Stimulated activated CD4-positive, alpha-beta T cell treated with anti-CD3 and anti-CD28 coated beads, TNF-alpha, amount 100 ng/mL, for 48 hours (primary cell): ENCODE measurements at regions not wholly inside any gene's neighbourhood (a gene's known extent, or its start where the extent isn't known, plus 50 kb on each side); places are given as distances from the start of the nearest gene placed in this dataset.
"Not testable (repeated sequence)": the region's sequence is repeated elsewhere in the genome, so short reads cannot be mapped to it uniquely, and the experiment has no call there.

Experiments used
- DNase-seq, 3 donors: peaks; one replicate each; pipeline ENCODE4 v3.0.0-alpha.2; 2020; ENCODE audit warnings: low read depth in 3 of 3

GRCh38 chr7:22066522-22066921 is 120.8 kb upstream of the CDCA7L start:
- DNase-seq, result no peak

DNA sequence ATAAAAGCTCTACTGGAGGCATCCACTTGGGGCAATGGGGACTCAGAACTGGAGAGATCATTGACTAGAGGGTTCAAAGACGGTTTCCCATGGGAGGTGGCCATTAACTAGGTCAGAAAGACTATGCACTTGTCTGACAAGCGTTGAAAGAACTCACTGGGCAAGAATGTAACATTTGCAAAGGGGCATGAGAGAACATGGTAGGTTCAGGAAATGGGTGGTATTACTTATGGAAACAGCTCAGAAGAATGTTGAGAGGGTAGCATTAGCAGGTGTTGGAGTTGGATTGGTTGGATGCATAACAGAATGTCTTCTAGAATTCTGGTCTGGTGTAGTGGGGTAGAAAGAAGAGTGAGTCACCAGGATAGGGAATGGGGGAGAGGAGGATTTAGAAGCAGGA is 119.1 kb upstream of the CDCA7L start:
- no peak for DNase-seq

DNA sequence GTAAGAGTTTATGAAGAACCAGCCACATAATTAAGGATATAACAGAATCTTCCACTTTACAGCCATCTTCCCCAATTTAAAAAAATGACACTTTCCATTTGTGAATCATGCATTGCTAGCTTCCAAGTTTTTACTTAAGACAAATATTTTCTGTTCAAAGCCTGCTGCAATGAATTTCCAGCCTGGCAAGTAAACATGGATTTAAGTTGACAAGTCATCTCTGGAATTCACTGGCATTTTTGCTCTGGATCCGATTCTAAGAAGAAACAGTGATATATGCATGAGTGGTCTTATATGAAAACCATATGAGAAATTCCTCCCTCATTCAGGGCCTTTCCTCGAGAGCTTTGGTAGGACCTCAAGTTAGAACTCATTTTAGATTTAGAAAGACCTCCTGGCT is 116.1 kb upstream of the CDCA7L start:
- no peak for DNase-seq

DNA sequence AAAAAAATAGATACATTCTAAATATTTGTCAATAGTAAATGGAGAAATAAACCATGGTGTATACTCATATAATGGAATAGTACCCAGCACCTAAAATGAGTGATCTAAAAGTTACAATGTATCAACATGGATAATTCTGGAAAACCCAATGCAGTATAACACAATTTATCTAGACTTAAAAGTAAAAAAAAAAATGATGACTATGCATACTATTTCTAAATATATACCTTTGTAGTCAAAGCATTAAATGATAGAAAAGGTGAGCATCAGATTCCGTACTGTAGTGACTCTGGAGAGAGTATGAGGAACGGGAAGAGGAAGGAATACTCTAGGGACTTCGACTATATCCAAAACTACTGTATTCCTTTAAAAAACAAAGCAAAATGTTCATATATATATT is 115.2 kb upstream of the CDCA7L start:
- no peak for DNase-seq

DNA sequence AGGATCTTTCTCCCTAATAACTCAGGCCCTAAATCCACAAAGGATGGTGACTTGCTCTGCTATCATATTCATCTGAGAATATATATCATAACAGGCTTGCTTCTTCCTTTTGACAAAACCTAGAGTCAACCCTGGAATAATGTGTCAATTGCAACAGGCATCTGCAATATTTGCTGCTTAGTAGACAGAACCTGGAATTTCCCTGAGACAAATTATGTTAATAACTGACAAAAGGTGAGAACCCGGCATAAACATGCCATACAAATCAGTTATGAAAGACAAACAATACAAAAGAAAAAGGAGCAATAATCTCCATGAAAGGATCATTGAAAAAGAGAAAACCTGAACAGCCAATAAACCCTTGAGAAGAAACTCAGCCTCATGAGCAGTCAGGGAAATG is 114.5 kb upstream of the CDCA7L start:
- no peak for DNase-seq

DNA sequence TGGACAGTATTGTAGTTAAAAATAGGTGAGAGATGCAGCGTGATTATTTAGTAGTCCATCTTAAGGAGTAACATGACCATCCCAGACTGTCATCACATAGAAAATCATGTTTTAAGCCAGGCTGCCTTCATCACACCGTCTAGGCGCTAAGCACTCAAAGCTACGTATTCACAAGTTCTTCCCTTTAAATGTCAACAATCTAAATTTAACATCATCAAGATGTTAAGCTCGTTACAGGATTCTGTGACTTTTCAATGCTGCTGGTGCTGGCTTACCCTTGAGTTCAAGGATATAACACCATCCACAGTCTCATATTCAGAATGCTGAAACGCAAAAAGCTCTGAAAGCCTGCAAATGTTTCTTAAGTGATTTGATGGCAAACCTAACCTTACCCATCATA is 109.5 kb upstream of the CDCA7L start:
- no peak for DNase-seq

DNA sequence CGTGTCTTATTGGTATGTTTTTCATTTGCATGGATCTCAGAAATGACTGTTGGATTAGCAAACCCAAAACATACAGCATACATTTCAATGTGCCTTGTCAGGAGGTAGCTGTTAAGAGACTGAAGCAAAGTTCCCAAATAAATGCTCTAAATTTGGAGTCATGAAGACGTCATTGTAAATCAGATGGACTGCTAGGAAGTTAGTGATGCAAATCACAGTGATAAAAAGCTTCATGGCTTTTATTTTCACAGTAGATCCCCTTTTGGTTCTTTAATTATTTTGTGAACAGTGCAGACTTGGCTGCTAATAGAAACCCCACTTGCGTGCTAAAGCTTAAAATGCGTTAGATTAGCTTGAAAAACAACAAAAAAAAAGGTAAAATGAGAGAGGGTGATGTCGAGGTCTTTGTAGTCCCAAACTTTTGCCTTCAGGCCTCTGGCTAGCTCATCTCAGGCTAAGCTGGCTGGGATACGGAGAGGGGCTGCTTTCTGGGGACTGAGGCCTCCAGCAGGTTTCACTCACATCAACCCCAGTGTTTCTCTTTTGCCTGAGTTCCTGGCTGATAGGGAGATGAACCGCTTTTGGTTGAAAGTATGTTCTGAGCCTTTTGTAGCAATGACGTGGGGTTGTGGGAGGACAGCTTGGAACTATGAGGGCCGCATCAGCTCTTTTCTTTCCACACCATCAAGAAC is 107.1 kb upstream of the CDCA7L start:
- DNase-seq, result no peak

DNA sequence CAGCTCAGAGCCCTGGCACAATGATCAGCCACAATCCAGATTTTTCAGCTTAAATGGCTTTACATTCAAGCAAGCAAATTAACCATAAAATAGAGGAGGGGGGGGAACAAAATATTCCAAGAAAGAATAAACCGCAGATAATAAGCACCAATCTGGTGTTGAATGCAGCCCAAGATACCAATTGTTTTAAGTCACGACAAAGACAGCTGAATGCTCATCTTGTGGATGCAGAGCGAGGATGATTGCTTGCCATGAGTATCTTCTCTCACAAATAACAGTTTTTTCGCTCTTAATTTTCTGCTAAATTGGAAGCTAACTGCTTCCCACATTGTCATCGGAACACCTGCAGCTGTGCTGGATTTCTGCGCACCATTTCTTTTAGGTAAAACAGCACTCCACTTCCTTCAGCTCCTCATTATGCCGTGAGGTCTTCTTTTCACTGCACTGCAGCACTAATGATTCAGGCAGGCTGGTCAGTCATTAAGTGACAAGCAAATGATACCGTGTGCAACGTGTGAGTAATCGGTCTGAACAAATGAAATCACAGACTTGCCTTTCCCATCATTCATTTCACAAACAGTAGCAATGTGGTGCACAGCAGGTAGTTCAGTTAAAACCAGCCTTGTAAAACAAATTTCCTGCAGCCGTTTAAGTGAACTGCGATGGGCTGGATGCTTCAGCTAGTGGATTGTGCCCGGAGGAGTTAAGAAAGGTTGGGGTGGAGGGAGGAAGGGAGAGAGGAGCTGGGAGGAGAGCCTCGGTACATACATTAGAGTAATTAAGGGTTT is 106.4 kb upstream of the CDCA7L start:
- no peak for DNase-seq

DNA sequence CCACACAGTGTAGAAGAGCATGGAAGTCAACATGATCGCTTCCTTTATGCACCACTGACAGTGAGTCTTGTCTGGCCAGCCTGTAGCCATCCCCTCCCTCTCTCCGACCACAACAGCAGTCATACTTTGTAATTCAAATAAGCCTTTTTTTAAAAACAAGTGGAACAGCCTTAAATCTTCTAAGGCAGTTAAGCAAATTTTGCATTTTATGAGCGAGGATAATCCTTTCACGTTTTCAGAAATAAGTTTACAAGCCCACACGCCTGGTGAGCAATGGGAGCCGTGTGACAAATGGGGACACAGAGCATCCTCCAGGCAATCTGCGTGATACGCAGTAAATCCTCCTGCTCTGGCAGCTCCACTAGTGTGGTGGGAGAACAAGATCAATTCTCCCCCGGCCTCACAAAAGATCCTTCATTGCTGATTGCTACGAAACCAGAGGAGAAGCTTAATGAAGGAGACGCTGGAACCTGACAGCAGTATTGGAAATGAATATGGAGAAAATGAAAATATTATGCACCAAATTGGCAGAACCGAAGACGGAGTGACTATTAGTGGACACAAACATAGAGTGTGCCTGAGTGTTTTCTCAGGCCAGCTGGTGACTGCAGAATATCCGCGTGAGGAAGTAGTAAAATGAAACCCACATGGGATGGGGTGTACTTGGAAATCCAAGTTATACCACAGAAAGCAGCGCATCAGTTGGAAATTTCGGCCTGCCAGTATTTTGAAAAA is 104.2 kb upstream of the CDCA7L start:
- DNase-seq, result no peak

- DNase-seq, result no peak
These were observed 97.7 kb upstream of the CDCA7L start for GRCh38 chr7:22043367-22043766.

GRCh38 chr7:22040923-22041595 is 95.4 kb upstream of the CDCA7L start:
- DNase-seq, result no peak

DNA sequence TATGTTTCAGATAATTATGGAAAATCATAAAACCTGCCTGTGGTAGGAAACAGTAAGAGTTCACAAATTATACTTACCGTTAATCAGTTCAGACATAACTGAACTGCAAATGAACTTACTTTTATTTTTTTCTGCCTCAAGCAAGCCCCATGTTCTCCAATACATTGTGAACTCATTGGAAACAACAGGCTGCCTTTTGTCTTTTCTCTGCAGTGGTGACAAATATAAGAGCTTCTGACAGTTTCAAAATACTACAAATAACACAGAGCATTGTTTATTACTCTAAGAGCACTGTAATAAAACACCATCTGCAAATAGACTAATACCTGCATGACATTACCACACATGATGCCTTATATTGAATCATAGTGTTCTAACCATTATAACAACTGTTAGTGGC is 94.0 kb upstream of the CDCA7L start:
- DNase-seq, result no peak

DNA sequence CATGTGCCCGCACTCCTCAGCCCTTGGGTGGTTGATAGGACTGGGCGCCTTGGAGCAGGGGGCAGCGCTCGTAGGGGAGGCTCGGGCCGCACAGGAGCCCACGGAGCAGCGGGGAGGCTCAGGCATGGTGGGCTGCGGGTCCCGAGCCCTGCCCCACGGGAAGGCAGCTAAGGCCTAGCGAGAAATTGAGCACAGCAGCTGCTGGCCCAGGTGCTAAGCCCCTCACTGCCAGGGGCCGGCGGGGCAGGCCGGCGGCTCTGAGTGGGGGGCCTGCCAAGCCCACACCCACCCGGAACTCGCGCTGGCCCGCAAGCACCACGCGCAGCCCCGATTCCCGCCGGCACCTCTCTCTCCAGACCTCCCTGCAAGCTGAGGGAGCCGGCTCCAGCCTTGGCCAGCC is 86.7 kb upstream of the CDCA7L start:
- not testable (repeated sequence) for DNase-seq

GRCh38 chr7:22028656-22029055 is 83.0 kb upstream of the CDCA7L start:
- DNase-seq, result not testable (repeated sequence)

DNA sequence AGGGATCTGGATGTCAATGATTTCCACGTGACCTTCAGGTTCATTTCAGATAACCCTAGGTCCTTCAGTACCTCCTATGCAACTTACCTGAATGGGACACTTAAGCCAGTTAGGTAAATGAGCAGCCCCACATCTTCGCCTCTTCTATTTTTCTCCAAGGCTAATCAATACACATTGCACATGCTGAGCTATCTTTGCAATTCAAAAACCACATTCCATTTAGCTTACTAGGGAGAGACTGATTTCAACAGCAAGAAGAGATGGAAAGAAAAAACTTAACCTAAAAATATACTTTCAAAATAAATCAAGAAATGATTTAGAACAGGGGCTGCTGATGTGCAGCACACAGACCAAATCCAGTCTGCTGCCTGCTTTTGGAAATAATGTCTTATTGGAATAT is 81.8 kb upstream of the CDCA7L start:
- DNase-seq, result no peak

- DNase-seq, result no peak
These were observed 80.3 kb upstream of the CDCA7L start for GRCh38 chr7:22025983-22026382.

DNA sequence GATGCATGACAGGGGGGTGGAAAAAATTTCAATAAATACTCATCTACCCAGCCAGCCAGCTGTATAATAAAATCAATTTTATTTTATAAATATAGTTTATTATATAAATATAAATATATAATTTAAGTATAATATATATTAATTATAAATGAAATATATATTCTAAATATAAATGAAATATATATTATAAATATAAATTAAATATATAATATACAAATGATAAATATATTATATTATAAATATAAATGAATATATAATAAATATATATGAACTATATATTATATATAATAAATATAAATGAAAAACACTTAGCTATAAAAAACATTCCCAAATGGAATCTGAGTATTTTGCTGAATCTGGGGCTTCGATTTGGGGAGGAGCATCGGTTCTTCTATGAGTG is 79.4 kb upstream of the CDCA7L start:
- DNase-seq, result no peak

DNA sequence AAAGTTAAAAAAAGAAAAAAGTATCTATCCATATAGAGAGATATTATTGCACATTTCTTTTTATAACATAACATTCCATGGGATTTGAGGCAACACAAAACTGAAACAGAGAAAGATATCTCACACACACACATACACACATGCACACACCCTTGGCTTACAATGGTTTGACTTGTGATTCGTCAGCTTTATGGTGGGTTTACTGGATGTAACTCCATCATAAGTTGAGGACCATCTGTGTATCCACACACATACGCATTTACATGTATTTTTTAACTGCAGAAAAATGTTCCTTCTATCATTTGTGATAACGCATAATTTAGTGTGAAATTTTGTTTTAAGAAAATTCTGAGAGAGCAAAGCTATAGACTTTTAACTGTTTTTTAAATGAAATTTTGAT is 74.2 kb upstream of the CDCA7L start:
- DNase-seq, result no peak

DNA sequence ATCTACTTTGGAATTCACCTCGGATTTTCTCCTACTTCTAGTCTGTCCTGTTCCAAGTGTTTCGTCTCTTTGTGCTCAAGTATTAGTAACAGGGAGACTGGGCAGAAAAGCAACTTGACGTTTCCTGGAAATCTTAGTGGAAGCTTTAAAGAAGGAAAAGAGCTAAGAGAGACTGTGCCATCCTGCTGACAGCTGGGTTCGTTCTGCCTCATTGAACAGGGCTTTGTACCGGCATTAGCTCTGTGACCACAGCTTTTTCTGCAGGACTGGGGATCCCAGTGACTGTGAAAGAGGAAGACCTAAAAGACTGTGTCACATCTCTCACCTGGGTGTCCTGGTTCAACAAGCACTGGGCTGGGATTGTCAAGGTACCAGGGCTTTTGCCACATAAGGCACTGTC is 70.8 kb upstream of the CDCA7L start:
- no peak for DNase-seq

DNA sequence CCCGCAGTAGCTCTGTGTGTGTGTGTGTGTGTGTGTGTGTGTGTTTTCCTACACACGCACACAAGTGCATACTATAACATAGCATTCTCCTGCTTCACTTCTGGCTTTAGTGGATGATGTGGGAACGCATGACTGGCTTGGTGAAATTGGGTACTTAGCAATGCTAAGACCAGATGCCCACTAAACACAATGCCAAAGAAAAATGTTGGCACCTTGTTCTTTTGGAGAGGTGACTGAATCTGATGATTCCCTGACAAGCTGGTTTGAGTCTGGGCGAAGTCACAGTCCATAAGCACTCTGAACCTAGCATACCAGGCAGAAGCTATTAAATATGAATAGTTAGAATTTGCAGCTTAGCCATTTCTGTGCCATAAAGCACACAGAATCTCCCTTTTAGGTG is 68.0 kb upstream of the CDCA7L start:
- no peak for DNase-seq

DNA sequence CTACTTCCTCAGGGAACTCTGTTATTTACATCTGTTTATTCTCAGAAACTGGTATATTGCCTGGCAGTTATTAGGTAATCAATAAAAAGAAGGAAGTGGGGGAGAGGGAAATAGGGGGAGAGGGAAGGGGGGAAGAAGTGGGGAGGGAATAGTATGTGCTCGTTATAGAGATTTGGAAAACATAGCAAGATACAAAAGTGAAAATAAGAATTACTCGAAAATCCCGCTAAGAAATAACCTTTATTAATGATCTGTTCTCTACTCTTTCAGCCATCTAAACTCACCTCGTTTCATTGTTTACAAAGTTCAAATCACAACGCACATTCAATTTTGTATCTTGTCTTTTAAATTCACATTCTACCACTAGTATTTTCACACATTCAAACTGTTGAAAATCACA is 63.0 kb upstream of the CDCA7L start:
- no peak for DNase-seq

DNA sequence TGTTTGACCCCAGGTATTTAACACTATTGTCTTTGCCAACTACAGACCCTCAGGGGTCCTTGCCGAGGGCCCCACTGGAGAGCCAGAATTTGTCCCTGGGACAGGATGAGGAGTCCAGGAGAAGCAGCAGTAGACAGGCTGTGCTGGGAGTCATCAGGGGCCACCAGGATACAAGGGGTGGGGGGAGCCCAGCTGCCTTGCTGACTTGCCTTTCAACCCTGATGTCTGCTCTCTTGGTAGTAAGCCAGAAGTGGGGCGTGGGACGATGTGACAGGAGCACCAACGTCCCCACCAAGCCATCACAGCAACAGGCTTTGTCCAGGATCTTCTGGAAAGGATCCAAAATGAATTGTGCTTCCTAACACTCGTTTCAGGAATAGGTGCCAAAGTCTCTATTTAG is 62.4 kb upstream of the CDCA7L start:
- no peak for DNase-seq
